ENCODE measurements at regions not wholly inside any gene's neighbourhood (a gene's known extent, or its start where the extent isn't known, plus 50 kb on each side); places are given as distances from the start of the nearest gene placed in this dataset.

DNA sequence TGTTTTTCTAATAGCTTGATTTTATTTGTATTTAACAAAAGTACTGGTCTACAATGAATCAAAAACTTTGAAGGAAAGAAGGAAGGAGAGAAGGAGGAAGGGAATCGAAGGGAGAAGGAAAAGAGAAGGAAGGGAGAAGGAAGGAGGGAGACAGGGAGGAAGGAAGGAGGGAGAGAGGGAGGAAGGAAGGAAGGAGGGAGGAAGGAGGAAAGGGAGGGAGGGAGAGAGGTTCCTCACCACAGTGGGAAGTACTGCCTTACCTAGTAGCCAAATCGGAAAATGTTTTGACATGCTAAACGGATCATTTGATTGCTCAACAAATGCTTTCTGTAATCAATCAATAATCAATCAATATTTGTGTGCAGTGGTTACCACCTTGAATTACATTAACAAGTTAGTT is 225.8 kb upstream of the CELF2 start:
- H3K9me3 ChIP-seq (ENCODE audit: control insufficient read depth in 2 of 3, insufficient read depth in 1 of 3, low read length in 3 of 3): no peaks in the 10 kb centered on the region
- H3K4me1 ChIP-seq (ENCODE audit: control insufficient read depth in 2 of 3, insufficient read depth in 2 of 3, low read depth in 1 of 3, low read length in 3 of 3): no peaks in the 10 kb centered on the region
- no peak overlapping the region for H3K27ac ChIP-seq (ENCODE audit: low read depth in 2 of 2, low read length in 2 of 2)
- no peaks in the 10 kb centered on the region for H3K27me3 ChIP-seq (ENCODE audit: control insufficient read depth, insufficient read depth, low read length)
- H3K9ac ChIP-seq (ENCODE audit: low read length in 3 of 3): no peak overlapping the region
- H3K4me3 ChIP-seq (ENCODE audit: low read length in 3 of 3): no peak overlapping the region
- DNase-seq (no peak), FAIRE-seq (no peak)
- intact Hi-C loops (cut with DNase I): no loop called here
- H3K36me3 ChIP-seq (ENCODE audit: control insufficient read depth in 2 of 3, insufficient read depth in 3 of 3, low read length in 3 of 3): no peaks in the 10 kb centered on the region
- TF ChIP-seq, protein P1, sequence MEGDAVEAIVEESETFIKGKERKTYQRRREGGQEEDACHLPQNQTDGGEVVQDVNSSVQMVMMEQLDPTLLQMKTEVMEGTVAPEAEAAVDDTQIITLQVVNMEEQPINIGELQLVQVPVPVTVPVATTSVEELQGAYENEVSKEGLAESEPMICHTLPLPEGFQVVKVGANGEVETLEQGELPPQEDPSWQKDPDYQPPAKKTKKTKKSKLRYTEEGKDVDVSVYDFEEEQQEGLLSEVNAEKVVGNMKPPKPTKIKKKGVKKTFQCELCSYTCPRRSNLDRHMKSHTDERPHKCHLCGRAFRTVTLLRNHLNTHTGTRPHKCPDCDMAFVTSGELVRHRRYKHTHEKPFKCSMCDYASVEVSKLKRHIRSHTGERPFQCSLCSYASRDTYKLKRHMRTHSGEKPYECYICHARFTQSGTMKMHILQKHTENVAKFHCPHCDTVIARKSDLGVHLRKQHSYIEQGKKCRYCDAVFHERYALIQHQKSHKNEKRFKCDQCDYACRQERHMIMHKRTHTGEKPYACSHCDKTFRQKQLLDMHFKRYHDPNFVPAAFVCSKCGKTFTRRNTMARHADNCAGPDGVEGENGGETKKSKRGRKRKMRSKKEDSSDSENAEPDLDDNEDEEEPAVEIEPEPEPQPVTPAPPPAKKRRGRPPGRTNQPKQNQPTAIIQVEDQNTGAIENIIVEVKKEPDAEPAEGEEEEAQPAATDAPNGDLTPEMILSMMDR (IDR thresholded peaks at IDR 0.05; ENCODE audit: borderline replicate concordance, extremely low read depth, insufficient read depth): no peak

DNA sequence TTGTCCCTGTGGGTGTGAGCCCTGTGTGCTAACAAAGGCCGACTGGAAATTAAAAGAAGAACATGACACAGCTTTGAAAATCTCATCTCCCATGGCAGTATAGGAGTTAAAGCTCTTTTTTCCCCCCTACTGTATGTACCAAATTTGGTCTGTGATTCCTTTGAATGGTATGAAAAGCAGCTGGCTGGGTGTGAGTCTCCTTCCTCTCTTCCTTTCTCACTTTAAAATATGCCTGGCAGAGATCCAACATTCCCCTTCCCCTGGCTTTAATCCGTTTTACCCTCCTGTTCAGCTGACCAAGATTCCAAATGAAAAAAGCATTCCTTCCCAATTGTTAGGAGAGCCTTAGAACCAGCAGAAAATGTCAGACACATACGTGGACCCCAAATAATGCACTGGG is 225.0 kb upstream of the CELF2 start:
- no peaks in the 10 kb centered on the region for H3K27me3 ChIP-seq (ENCODE audit: control insufficient read depth, insufficient read depth, low read length)
- no peaks in the 10 kb centered on the region for H3K4me1 ChIP-seq (ENCODE audit: control insufficient read depth in 2 of 3, insufficient read depth in 2 of 3, low read depth in 1 of 3, low read length in 3 of 3)
- intact Hi-C loops (cut with DNase I): no loop called here
- H3K9ac ChIP-seq (ENCODE audit: low read length in 3 of 3): no peak overlapping the region
- TF ChIP-seq, protein P1 (IDR thresholded peaks at IDR 0.05; ENCODE audit: borderline replicate concordance, extremely low read depth, insufficient read depth): no peak
- no peak overlapping the region for H3K27ac ChIP-seq (ENCODE audit: low read depth in 2 of 2, low read length in 2 of 2)
- no peaks in the 10 kb centered on the region for H3K36me3 ChIP-seq (ENCODE audit: control insufficient read depth in 2 of 3, insufficient read depth in 3 of 3, low read length in 3 of 3)
- FAIRE-seq (no peak), DNase-seq (peak in 2 of 5 donors; percentile 70 to 76)
- H3K9me3 ChIP-seq (ENCODE audit: control insufficient read depth in 2 of 3, insufficient read depth in 1 of 3, low read length in 3 of 3): no peaks in the 10 kb centered on the region
- no peak overlapping the region for H3K4me3 ChIP-seq (ENCODE audit: low read length in 3 of 3)

DNA sequence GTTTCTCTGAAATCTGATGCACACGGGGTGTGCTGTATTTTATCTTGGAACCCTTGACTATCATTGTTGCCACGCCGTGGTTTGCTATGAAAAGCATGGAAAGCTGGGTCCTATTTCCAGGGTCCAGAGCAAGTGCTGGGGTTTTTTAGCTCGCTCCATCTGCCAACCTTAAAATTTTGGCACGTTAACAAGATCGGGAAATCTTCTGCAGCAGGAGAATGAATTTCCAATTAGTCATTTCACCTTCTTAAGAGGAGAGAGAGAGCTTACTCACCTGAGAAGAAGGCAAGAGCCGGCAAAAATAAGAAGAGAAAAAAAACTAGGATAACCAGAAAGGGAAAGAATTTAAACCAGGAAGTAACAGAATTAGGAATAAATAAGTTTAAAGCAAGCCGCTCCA is 223.6 kb upstream of the CELF2 start:
- Histone ChIP-seq H3K9ac (ENCODE audit: low read length in 3 of 3) (no peak overlapping the region), H3K4me1 (ENCODE audit: control insufficient read depth in 2 of 3, insufficient read depth in 2 of 3, low read depth in 1 of 3, low read length in 3 of 3) (no peaks in the 10 kb centered on the region), H3K27ac (ENCODE audit: low read depth in 2 of 2, low read length in 2 of 2) (no peak overlapping the region), H3K27me3 (ENCODE audit: control insufficient read depth, insufficient read depth, low read length) (no peaks in the 10 kb centered on the region), H3K9me3 (ENCODE audit: control insufficient read depth in 2 of 3, insufficient read depth in 1 of 3, low read length in 3 of 3) (no peaks in the 10 kb centered on the region), H3K36me3 (ENCODE audit: control insufficient read depth in 2 of 3, insufficient read depth in 3 of 3, low read length in 3 of 3) (no peaks in the 10 kb centered on the region), H3K4me3 (ENCODE audit: low read length in 3 of 3) (no peak overlapping the region)
- intact Hi-C loops (cut with DNase I): no loop called here
- no peak for DNase-seq
- FAIRE-seq: no peak
- TF ChIP-seq, protein P1 (IDR thresholded peaks at IDR 0.05; ENCODE audit: borderline replicate concordance, extremely low read depth, insufficient read depth): no peak

DNA sequence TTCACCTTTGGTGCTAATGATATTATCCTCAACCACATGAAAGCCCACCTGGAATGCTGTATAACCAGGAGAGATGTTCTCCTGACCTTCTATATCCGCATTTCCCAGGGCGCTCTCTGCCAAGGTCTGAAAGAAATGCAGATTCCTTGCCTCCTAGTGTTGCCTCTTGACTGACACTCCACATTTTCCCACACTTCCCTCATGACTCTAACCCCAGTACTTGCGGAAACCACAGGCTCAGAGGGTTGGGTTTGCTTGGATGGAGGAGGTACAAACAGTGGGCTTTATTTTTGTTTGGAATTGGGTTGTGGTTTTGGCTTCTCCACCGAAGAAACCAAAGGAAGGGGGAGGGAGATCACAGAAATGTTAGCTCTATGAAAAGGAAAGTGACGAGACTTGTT is 222.9 kb upstream of the CELF2 start:
- Histone ChIP-seq H3K9me3 (ENCODE audit: control insufficient read depth in 2 of 3, insufficient read depth in 1 of 3, low read length in 3 of 3) (no peaks in the 10 kb centered on the region), H3K9ac (ENCODE audit: low read length in 3 of 3) (no peak overlapping the region), H3K4me1 (ENCODE audit: control insufficient read depth in 2 of 3, insufficient read depth in 2 of 3, low read depth in 1 of 3, low read length in 3 of 3) (no peaks in the 10 kb centered on the region), H3K4me3 (ENCODE audit: low read length in 3 of 3) (no peak overlapping the region), H3K27ac (ENCODE audit: low read depth in 2 of 2, low read length in 2 of 2) (no peak overlapping the region), H3K27me3 (ENCODE audit: control insufficient read depth, insufficient read depth, low read length) (no peaks in the 10 kb centered on the region), H3K36me3 (ENCODE audit: control insufficient read depth in 2 of 3, insufficient read depth in 3 of 3, low read length in 3 of 3) (no peaks in the 10 kb centered on the region)
- FAIRE-seq: no peak
- intact Hi-C loops (cut with DNase I): no loop called here
- TF ChIP-seq, protein P1 (IDR thresholded peaks at IDR 0.05; ENCODE audit: borderline replicate concordance, extremely low read depth, insufficient read depth): no peak
- no peak for DNase-seq

Measured in kidney (tissue), 13 donors.